Osteoblast (primary cell): ENCODE measurements at regions not wholly inside any gene's neighbourhood (a gene's known extent, or its start where the extent isn't known, plus 50 kb on each side); places are given as distances from the start of the nearest gene placed in this dataset.

ENCODE experiments used
- DNase-seq: peaks from one replicate; pipeline ENCODE4 v3.0.0; 2011; ENCODE audit warnings: low spot score, mixed read lengths; ENCODE audit not compliant: insufficient read length; ENCODE audit errors: missing footprints
- H2AFZ ChIP-seq: 2 replicates; pipeline ENCODE4 v1.6.0; 2011; ENCODE audit warnings: mild to moderate bottlenecking, low read length
- H3K27ac ChIP-seq: 2 replicates; pipeline ENCODE4 v1.5.1; 2011; ENCODE audit warnings: mild to moderate bottlenecking, low read depth, low read length, moderate library complexity
- H3K27me3 ChIP-seq: 2 replicates; pipeline ENCODE4 v1.6.0; 2012; ENCODE audit warnings: mild to moderate bottlenecking, control low read depth, inconsistent platforms, low read length, moderate library complexity; ENCODE audit not compliant: insufficient read depth
- H3K36me3 ChIP-seq: 2 replicates; pipeline ENCODE4 v1.5.1; 2011; ENCODE audit warnings: mild to moderate bottlenecking, low read length, control low read depth, moderate library complexity; ENCODE audit not compliant: insufficient read depth
- H3K4me1 ChIP-seq: 2 replicates; pipeline ENCODE4 v1.5.1; 2011; ENCODE audit warnings: mild to moderate bottlenecking, low read length, control low read depth, moderate library complexity; ENCODE audit not compliant: insufficient read depth
- H3K4me2 ChIP-seq: 2 replicates; pipeline ENCODE4 v1.6.0; 2011; ENCODE audit warnings: mild to moderate bottlenecking, low read length; ENCODE audit not compliant: insufficient read depth
- H3K4me3 ChIP-seq: fragments of 200-600 bp; sonication (generic); 3 replicates; pipeline ENCODE4 v1.5.1; 2012; ENCODE audit warnings: mild to moderate bottlenecking, low read length, inconsistent platforms; ENCODE audit not compliant: insufficient read depth
- H3K79me2 ChIP-seq: 2 replicates; pipeline ENCODE4 v1.6.0; 2012; ENCODE audit warnings: mild to moderate bottlenecking, low read length, control low read depth, inconsistent platforms; ENCODE audit not compliant: insufficient read depth
- H3K9me3 ChIP-seq: 2 replicates; pipeline ENCODE4 v1.5.1; 2011; ENCODE audit warnings: low read depth, low read length, control low read depth
- H4K20me1 ChIP-seq: 2 replicates; pipeline ENCODE4 v1.6.0; 2012; ENCODE audit warnings: mild to moderate bottlenecking, low read length, control low read depth; ENCODE audit not compliant: insufficient read depth
- CTCF ChIP-seq: IDR thresholded peaks from 2 replicates; pipeline ENCODE4 v1.5.1; 2011; ENCODE audit warnings: mild to moderate bottlenecking, low read depth, low read length, moderate library complexity; ENCODE audit errors: extremely low read depth

GRCh38 chr6:21523652-21524051, 69.9 kb upstream of the SOX4 start:
- peaks cover 6% of the 10 kb centered on the region for H3K27me3 ChIP-seq
- H2AFZ ChIP-seq, result no peak overlapping the region
- TF ChIP-seq CTCF, result no peak
- H4K20me1 ChIP-seq, result no peaks in the 10 kb centered on the region
- H3K79me2 ChIP-seq, result no peaks in the 10 kb centered on the region
- no peaks in the 10 kb centered on the region for H3K36me3 ChIP-seq
- H3K9me3 ChIP-seq, result no peaks in the 10 kb centered on the region
- no peak for DNase-seq
- no peak overlapping the region for H3K4me3 ChIP-seq
- no peak overlapping the region for H3K27ac ChIP-seq
- H3K4me1 ChIP-seq, result no peaks in the 10 kb centered on the region
- no peak overlapping the region for H3K4me2 ChIP-seq

- no peak for DNase-seq
- H3K4me2 ChIP-seq, result no peak overlapping the region
- no peaks in the 10 kb centered on the region for H3K9me3 ChIP-seq
Measured at GRCh38 chr6:21524201-21524600, 69.3 kb upstream of the SOX4 start.

GRCh38 chr6:21526974-21527373, 66.6 kb upstream of the SOX4 start:
- Histone ChIP-seq H3K36me3 (no peaks in the 10 kb centered on the region), H2AFZ (no peak overlapping the region), H4K20me1 (no peaks in the 10 kb centered on the region), H3K79me2 (no peaks in the 10 kb centered on the region), H3K4me1 (no peaks in the 10 kb centered on the region), H3K27me3 (peaks cover 6% of the 10 kb centered on the region), H3K4me3 (no peak overlapping the region), H3K4me2 (no peak overlapping the region), H3K9me3 (no peaks in the 10 kb centered on the region), H3K27ac (no peak overlapping the region)
- TF ChIP-seq CTCF, result no peak
- no peak for DNase-seq

More at GRCh38 chr6:21524201-21524600, 69.3 kb upstream of the SOX4 start:
- no peak overlapping the region for H3K27ac ChIP-seq
- no peaks in the 10 kb centered on the region for H3K36me3 ChIP-seq
- no peak overlapping the region for H3K4me3 ChIP-seq
- no peaks in the 10 kb centered on the region for H3K79me2 ChIP-seq
- no peak for TF ChIP-seq CTCF
- no peaks in the 10 kb centered on the region for H4K20me1 ChIP-seq
- peaks cover 6% of the 10 kb centered on the region for H3K27me3 ChIP-seq
- no peaks in the 10 kb centered on the region for H3K4me1 ChIP-seq
- H2AFZ ChIP-seq, result no peak overlapping the region

GRCh38 chr6:21527731-21528130, 65.8 kb upstream of the SOX4 start:
- Histone ChIP-seq H3K27me3 (no peaks in the 10 kb centered on the region), H3K27ac (no peak overlapping the region), H3K4me1 (no peaks in the 10 kb centered on the region), H2AFZ (no peak overlapping the region), H3K4me3 (no peak overlapping the region), H3K9me3 (no peaks in the 10 kb centered on the region), H3K36me3 (no peaks in the 10 kb centered on the region), H3K79me2 (no peaks in the 10 kb centered on the region), H3K4me2 (no peak overlapping the region), H4K20me1 (no peaks in the 10 kb centered on the region)
- no peak for TF ChIP-seq CTCF
- peak; percentile 46 for DNase-seq
